Nephron progenitor cell (in vitro differentiated cells): ENCODE measurements at regions not wholly inside any gene's neighbourhood (a gene's known extent, or its start where the extent isn't known, plus 50 kb on each side); places are given as distances from the start of the nearest gene placed in this dataset.

Experiments
- DNase-seq: peaks from one replicate; pipeline ENCODE4 v3.0.0; 2021
- H3K27ac Mint-ChIP-seq: 2 replicates; pipeline ENCODE4 v1.8.0; 2021; ENCODE audit warnings: mild to moderate bottlenecking, moderate library complexity, mixed read lengths
- H3K27me3 Mint-ChIP-seq: 2 replicates; pipeline ENCODE4 v1.8.0; 2021; ENCODE audit warnings: mild to moderate bottlenecking, low read depth, mixed read lengths; ENCODE audit not compliant: poor library complexity
- H3K36me3 Mint-ChIP-seq: 2 replicates; pipeline ENCODE4 v1.8.0; 2021; ENCODE audit warnings: low read depth, mixed read lengths
- H3K4me1 Mint-ChIP-seq: 2 replicates; pipeline ENCODE4 v1.8.0; 2021; ENCODE audit warnings: mixed read lengths
- H3K4me3 Mint-ChIP-seq: 2 replicates; pipeline ENCODE4 v1.8.0; 2021; ENCODE audit warnings: mild to moderate bottlenecking, moderate library complexity, mixed read lengths
- H3K9me3 Mint-ChIP-seq: 2 replicates; pipeline ENCODE4 v1.8.0; 2021; ENCODE audit warnings: mild to moderate bottlenecking, moderate library complexity, mixed read lengths
- TF ChIP-seq, protein P1 (sequence below): fragments of 200-600 bp; sonication (generic); IDR thresholded peaks from 2 replicates; pipeline ENCODE4 v1.5.0; 2021; ENCODE audit warnings: antibody characterized with exemption

DNA sequence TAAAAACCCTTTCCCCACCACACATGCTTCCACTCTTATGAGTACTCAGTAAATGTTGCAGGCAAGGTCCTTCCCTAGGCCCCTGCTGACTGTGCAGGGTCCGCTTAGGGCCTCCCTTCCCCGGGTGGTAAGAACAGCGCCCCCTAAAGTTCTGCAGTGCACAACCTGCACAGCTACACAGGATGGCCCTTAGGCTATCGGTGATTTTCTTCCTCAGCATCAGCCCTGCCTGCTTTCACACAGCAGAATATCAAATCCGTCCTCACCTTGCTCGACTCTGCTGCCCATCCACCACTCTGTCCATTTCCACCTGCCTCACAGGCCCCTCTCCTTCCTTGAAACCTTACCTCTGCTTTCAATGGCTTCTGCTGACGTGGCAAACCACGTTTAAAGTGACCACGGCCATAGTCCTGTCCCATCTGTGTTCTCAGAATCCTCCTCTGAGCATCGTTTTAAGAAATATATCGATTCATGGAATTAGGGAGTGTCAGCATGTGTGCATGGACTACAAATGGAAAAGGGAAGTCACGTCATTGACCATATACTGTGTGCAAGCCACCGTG, 51.4 kb upstream of the TMEM132E start:
- TF ChIP-seq, protein P1, sequence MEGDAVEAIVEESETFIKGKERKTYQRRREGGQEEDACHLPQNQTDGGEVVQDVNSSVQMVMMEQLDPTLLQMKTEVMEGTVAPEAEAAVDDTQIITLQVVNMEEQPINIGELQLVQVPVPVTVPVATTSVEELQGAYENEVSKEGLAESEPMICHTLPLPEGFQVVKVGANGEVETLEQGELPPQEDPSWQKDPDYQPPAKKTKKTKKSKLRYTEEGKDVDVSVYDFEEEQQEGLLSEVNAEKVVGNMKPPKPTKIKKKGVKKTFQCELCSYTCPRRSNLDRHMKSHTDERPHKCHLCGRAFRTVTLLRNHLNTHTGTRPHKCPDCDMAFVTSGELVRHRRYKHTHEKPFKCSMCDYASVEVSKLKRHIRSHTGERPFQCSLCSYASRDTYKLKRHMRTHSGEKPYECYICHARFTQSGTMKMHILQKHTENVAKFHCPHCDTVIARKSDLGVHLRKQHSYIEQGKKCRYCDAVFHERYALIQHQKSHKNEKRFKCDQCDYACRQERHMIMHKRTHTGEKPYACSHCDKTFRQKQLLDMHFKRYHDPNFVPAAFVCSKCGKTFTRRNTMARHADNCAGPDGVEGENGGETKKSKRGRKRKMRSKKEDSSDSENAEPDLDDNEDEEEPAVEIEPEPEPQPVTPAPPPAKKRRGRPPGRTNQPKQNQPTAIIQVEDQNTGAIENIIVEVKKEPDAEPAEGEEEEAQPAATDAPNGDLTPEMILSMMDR, result no peak
- no peaks in the 10 kb centered on the region for H3K4me1 Mint-ChIP-seq
- DNase-seq, result no peak
- H3K9me3 Mint-ChIP-seq, result no peaks in the 10 kb centered on the region
- no peak overlapping the region for H3K4me3 Mint-ChIP-seq
- H3K27me3 Mint-ChIP-seq, result peaks cover 57% of the 10 kb centered on the region
- no peaks in the 10 kb centered on the region for H3K36me3 Mint-ChIP-seq
- no peak overlapping the region for H3K27ac Mint-ChIP-seq

DNA sequence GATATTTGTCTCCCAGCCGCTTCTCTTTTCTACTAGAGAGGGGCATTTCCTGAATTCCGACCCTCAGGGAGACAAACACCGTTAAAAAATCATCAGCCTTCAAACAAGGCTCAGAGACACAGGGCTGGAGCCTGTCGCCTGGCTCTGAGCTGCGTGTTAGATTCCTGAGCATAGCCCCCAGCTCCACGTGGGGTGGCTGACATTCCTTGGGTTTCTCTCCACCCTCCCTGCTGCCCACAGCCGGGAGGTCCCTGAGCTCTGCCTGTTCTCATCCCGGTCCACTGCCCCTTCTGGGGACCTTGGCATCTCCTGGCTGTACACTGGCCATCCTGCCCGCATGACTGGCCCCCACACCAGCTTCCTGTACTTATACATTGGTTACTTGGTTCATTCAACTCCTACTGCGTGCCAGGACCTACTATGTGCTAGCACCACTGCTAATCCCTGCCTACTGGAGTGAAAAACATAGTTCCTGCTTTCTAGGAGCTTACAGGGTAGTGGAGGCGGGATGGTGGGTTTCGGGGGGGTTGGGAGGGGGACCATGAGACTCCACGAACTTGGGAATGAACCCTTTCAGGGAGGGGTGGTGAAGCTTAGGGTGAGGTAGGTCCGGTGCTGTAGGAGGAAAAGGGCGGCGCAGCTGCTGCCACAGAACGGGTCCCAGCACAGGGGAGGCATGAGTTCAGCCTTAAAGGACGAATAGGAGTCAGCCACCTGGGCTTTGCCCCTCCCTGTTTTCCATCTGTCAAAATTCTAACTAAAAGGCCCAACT, 52.1 kb upstream of the TMEM132E start:
- H3K36me3 Mint-ChIP-seq, result no peaks in the 10 kb centered on the region
- no peak overlapping the region for H3K4me3 Mint-ChIP-seq

DNA sequence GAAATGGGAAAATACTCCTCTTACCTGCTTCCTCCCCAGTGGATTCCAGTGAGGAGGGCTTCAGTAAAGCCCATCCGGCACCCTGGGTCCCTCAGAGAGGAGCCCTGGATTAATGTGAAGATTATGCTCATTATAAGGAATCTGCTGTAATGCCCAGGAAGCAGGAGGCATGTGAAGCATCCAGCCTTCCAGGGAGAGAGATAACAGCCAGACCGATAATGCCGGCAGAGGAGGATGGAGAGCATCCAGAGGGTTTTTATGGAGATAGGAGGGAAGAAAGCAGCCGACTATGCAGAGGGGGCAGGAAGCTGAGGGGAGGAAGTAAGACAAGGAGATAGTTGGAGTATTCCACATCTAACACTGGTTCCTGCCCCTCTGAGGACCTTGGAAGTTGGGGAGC, 53.7 kb upstream of the TMEM132E start:
- no peaks in the 10 kb centered on the region for H3K9me3 Mint-ChIP-seq
- TF ChIP-seq, protein P1, result no peak
- H3K4me1 Mint-ChIP-seq, result no peaks in the 10 kb centered on the region
- DNase-seq, result no peak
- no peak overlapping the region for H3K27ac Mint-ChIP-seq
- peaks cover 44% of the 10 kb centered on the region for H3K27me3 Mint-ChIP-seq
- H3K36me3 Mint-ChIP-seq, result no peaks in the 10 kb centered on the region
- H3K4me3 Mint-ChIP-seq, result no peak overlapping the region

More for the DNA sequence above, 52.1 kb upstream of the TMEM132E start:
- Mint-ChIP-seq H3K27me3 (peaks cover 50% of the 10 kb centered on the region), H3K9me3 (no peaks in the 10 kb centered on the region), H3K27ac (no peak overlapping the region), H3K4me1 (no peaks in the 10 kb centered on the region)
- TF ChIP-seq, protein P1, result no peak
- no peak for DNase-seq

DNA sequence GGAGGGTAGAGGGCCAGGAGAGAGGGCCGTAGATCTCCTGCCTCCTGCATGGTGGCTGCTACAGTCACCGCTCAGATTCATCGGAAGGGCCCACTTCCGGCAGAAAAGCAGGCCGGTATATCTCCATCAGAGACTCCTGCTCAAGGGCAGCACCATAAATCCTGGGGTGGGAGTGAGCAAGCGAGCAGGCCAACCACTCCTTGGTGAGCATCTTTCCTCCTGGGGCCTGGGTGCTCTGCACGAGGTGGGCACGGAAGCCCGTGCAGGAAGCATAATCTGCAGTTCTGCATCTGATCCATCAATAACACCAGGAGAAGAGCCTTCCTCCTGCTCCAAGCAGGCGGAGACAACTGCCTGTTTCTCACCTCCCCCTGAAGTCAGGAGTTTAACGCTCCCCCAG, 57.4 kb upstream of the TMEM132E start:
- Mint-ChIP-seq H3K36me3 (no peaks in the 10 kb centered on the region), H3K4me1 (no peaks in the 10 kb centered on the region), H3K27me3 (peaks cover 31% of the 10 kb centered on the region), H3K9me3 (no peaks in the 10 kb centered on the region), H3K27ac (no peak overlapping the region), H3K4me3 (no peak overlapping the region)
- TF ChIP-seq, protein P1, result no peak
- DNase-seq, result no peak

DNA sequence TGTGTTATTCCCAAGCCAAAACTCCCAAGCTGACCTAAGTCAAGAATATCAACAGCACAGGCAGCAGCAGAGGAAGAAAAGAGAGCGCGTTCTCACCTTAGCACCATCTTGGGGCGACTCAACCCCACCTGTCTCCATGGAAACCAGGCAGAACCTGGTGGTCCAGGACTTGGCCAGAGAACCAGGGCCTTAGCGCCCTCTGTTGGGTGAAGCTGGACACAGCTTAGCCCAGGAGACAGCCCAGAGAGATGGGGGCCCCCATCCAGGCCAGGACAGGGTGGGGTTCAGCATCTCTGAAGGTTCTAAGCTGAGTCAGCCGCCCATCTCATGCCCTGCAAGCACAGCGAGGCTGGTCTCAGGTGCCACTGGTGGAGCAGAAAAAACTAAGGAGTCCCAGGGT, 60.1 kb upstream of the TMEM132E start:
- TF ChIP-seq, protein P1, result peak; percentile 46
- H3K36me3 Mint-ChIP-seq, result no peaks in the 10 kb centered on the region
- no peaks in the 10 kb centered on the region for H3K4me1 Mint-ChIP-seq
- no peaks in the 10 kb centered on the region for H3K9me3 Mint-ChIP-seq
- H3K4me3 Mint-ChIP-seq, result no peak overlapping the region
- peak; percentile 57 for DNase-seq
- peaks cover 39% of the 10 kb centered on the region for H3K27me3 Mint-ChIP-seq
- H3K27ac Mint-ChIP-seq, result no peak overlapping the region

DNA sequence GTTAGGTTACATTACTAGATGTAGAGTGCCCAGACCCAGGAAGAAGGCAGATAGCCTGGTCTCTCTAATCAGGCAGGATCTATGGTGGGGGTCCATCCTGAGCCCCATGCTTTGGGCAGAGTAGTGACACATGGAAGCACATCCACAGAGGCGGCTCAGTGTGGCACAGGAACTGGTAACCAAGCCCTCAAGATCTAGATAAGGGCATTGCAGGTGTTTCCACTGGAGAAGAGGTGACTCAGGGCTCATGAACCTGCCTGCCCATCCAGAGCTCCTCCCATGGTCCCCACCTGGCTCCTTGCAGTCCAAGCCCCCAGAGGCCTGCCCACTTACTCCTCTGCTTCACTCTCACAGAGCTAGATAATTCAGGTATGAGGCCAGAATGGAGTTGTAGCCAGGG, 62.0 kb upstream of the TMEM132E start:
- H3K27me3 Mint-ChIP-seq, result peaks cover 56% of the 10 kb centered on the region
- no peaks in the 10 kb centered on the region for H3K4me1 Mint-ChIP-seq
- H3K4me3 Mint-ChIP-seq, result no peak overlapping the region
- TF ChIP-seq, protein P1, result no peak
- DNase-seq, result no peak
- no peaks in the 10 kb centered on the region for H3K9me3 Mint-ChIP-seq
- no peak overlapping the region for H3K27ac Mint-ChIP-seq
- H3K36me3 Mint-ChIP-seq, result no peaks in the 10 kb centered on the region
